Caco-2 (cell line): ENCODE measurements at regions not wholly inside any gene's neighbourhood (a gene's known extent, or its start where the extent isn't known, plus 50 kb on each side); places are given as distances from the start of the nearest gene placed in this dataset.

Experiments used
- BruUV-seq: library from RNA; stranded (reverse); fragments of 400-500 nt; replicated peaks from 2 replicates; lab custom pipeline; 2021; lab: Mats Ljungman, UMichigan
- CTCF ChIA-PET: fragments of 300-600 bp; sonication (Branson Sonifier 250); formaldehyde crosslinking; loops from one replicate; lab custom pipeline; 2022; ENCODE audit warnings: antibody characterized with exemption; lab: Charles Lee
- POLR2A ChIA-PET: fragments of 300-600 bp; sonication (Branson Sonifier 250); formaldehyde crosslinking; loops from one replicate; lab custom pipeline; 2022; ENCODE audit warnings: antibody characterized with exemption; lab: Charles Lee
- DNase-seq, 2 experiments: peaks; one replicate each; pipeline versions ENCODE4 v3.0.0 to v3.0.0-alpha.2; 2020 to 2022
- H3K27me3 ChIP-seq: replicated peaks from 2 replicates; pipeline ENCODE4 v1.6.0; 2011; ENCODE audit warnings: low read length; ENCODE audit not compliant: control insufficient read depth, insufficient read depth
- H3K36me3 ChIP-seq: 2 replicates; pipeline ENCODE4 v1.5.1; 2011; ENCODE audit warnings: low read length; ENCODE audit not compliant: control insufficient read depth, insufficient read depth
- H3K4me1 ChIP-seq: fragments of 250-450 bp; sonication (Bioruptor Pico); 2 replicates; pipeline ENCODE4 v1.5.1; 2020; ENCODE audit warnings: mild to moderate bottlenecking
- H3K4me3 ChIP-seq: 2 replicates; pipeline ENCODE4 v1.5.1; 2011; ENCODE audit warnings: low read depth, mild to moderate bottlenecking, control low read depth, low read length
- H3K9me3 ChIP-seq: fragments of 250-450 bp; sonication (Bioruptor Pico); 2 replicates; pipeline ENCODE4 v1.5.1; 2020; ENCODE audit warnings: mild to moderate bottlenecking, moderate library complexity
- H3K27ac Mint-ChIP-seq: one replicate; pipeline ENCODE4 v1.8.0; 2022; ENCODE audit warnings: mixed read lengths; ENCODE audit not compliant: unreplicated experiment
- H3K27me3 Mint-ChIP-seq: one replicate; pipeline ENCODE4 v1.8.0; 2022; ENCODE audit warnings: mixed read lengths; ENCODE audit not compliant: insufficient read depth, unreplicated experiment
- H3K36me3 Mint-ChIP-seq: one replicate; pipeline ENCODE4 v1.8.0; 2022; ENCODE audit warnings: mild to moderate bottlenecking, mixed read lengths; ENCODE audit not compliant: insufficient read depth, unreplicated experiment
- H3K4me1 Mint-ChIP-seq: one replicate; pipeline ENCODE4 v1.8.0; 2022; ENCODE audit warnings: low read depth, mixed read lengths; ENCODE audit not compliant: unreplicated experiment
- H3K4me3 Mint-ChIP-seq: one replicate; pipeline ENCODE4 v1.8.0; 2022; ENCODE audit warnings: mild to moderate bottlenecking, moderate library complexity, mixed read lengths; ENCODE audit not compliant: unreplicated experiment
- H3K9me3 Mint-ChIP-seq: one replicate; pipeline ENCODE4 v1.8.0; 2022; ENCODE audit warnings: mixed read lengths; ENCODE audit not compliant: unreplicated experiment
- intact Hi-C: fragments of 100-400 bp; cut with micrococcal nuclease; formaldehyde crosslinking; loops from one replicate; pipeline ENCODE4 v1.10.0; 2022; ENCODE audit not compliant: unreplicated experiment
- TF ChIP-seq, protein P1 (sequence below), 2 experiments: fragments of 200-600 bp in 1 of 2; IDR thresholded peaks; 1 replicate in 1 of 2; 2 replicates in 1 of 2; pipeline versions ENCODE4 v1.5.1 to v1.8.0; 2011 to 2022; ENCODE audit warnings: antibody characterized with exemption in 1 of 2, control low read depth in 1 of 2, inconsistent platforms in 1 of 2, low read depth in 1 of 2, low read length in 1 of 2, mild to moderate bottlenecking in 1 of 2, moderate library complexity in 1 of 2; ENCODE audit not compliant: insufficient read depth in 1 of 2, severe bottlenecking in 1 of 2, unreplicated experiment in 1 of 2

DNA sequence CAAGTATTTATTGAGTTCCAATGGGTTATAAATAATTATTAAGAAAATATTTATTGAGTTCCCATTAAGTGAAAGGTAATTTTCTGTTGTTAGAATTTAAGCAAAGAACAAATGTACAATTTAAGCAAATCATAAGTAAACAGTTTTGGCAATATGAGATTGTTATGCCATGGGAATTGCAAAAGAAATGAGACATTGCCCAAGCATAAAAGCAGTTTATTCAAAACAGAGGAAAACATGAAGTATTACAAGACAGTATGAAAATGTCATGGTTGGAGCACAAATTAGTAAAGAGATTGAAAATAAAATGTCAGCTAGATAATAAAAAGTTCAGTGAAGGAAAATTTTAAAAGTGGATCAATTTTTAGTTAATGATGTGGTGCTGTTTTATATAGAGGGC is 706.1 kb upstream of the EPHA5 start:
- no peaks in the 10 kb centered on the region for H3K27me3 Mint-ChIP-seq
- intact Hi-C loops = no loop called here
- BruUV-seq = no TSS peak
- H3K36me3 ChIP-seq = no peaks in the 10 kb centered on the region
- ChIA-PET CTCF (no interaction called here), POLR2A (no interaction called here)
- H3K27me3 ChIP-seq = no peaks in the 10 kb centered on the region
- TF ChIP-seq, protein P1, sequence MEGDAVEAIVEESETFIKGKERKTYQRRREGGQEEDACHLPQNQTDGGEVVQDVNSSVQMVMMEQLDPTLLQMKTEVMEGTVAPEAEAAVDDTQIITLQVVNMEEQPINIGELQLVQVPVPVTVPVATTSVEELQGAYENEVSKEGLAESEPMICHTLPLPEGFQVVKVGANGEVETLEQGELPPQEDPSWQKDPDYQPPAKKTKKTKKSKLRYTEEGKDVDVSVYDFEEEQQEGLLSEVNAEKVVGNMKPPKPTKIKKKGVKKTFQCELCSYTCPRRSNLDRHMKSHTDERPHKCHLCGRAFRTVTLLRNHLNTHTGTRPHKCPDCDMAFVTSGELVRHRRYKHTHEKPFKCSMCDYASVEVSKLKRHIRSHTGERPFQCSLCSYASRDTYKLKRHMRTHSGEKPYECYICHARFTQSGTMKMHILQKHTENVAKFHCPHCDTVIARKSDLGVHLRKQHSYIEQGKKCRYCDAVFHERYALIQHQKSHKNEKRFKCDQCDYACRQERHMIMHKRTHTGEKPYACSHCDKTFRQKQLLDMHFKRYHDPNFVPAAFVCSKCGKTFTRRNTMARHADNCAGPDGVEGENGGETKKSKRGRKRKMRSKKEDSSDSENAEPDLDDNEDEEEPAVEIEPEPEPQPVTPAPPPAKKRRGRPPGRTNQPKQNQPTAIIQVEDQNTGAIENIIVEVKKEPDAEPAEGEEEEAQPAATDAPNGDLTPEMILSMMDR (IDR thresholded peaks at IDR 0.05; ENCODE audit: insufficient read depth in 1 of 2, low read depth in 1 of 2, low read length in 1 of 2, severe bottlenecking in 1 of 2, unreplicated experiment in 1 of 2) = no peak
- H3K4me1 Mint-ChIP-seq = no peaks in the 10 kb centered on the region
- no peaks in the 10 kb centered on the region for H3K9me3 Mint-ChIP-seq
- H3K4me1 ChIP-seq = no peaks in the 10 kb centered on the region
- no peak overlapping the region for H3K4me3 Mint-ChIP-seq
- H3K4me3 ChIP-seq = no peak overlapping the region
- no peak overlapping the region for H3K27ac Mint-ChIP-seq
- H3K9me3 ChIP-seq = no peaks in the 10 kb centered on the region
- DNase-seq = no peak
- no peaks in the 10 kb centered on the region for H3K36me3 Mint-ChIP-seq

DNA sequence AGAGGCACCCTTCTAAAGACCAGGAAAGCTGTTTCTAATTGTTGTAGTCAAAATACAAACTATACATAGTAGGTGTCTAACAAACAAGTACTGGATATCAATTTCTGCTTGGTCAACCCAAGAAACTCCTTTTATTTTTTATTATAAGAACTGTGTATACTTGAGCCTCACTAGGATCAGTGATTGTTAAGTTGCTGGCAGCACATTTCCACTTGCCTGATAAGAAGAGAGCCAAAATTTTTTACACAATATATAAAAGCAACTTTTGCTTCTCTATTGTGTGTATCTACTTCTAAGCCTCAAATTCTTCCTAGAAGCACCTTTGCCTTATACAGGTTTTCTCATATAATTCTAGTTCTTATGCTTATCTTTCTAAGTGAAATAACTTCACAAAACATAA is 703.0 kb upstream of the EPHA5 start:
- H3K27ac Mint-ChIP-seq = no peak overlapping the region
- POLR2A ChIA-PET = no interaction called here
- H3K4me1 Mint-ChIP-seq = no peaks in the 10 kb centered on the region
- DNase-seq = no peak
- Histone ChIP-seq H3K27me3 (no peaks in the 10 kb centered on the region), H3K4me1 (no peaks in the 10 kb centered on the region), H3K36me3 (no peaks in the 10 kb centered on the region), H3K9me3 (no peaks in the 10 kb centered on the region), H3K4me3 (no peak overlapping the region)
- intact Hi-C loops = no loop called here
- no peak overlapping the region for H3K4me3 Mint-ChIP-seq
- TF ChIP-seq, protein P1 (IDR thresholded peaks at IDR 0.05; ENCODE audit: insufficient read depth in 1 of 2, low read depth in 1 of 2, low read length in 1 of 2, severe bottlenecking in 1 of 2, unreplicated experiment in 1 of 2) = no peak
- no peaks in the 10 kb centered on the region for H3K9me3 Mint-ChIP-seq
- H3K27me3 Mint-ChIP-seq = no peaks in the 10 kb centered on the region
- CTCF ChIA-PET = no interaction called here
- BruUV-seq = no TSS peak
- no peaks in the 10 kb centered on the region for H3K36me3 Mint-ChIP-seq

DNA sequence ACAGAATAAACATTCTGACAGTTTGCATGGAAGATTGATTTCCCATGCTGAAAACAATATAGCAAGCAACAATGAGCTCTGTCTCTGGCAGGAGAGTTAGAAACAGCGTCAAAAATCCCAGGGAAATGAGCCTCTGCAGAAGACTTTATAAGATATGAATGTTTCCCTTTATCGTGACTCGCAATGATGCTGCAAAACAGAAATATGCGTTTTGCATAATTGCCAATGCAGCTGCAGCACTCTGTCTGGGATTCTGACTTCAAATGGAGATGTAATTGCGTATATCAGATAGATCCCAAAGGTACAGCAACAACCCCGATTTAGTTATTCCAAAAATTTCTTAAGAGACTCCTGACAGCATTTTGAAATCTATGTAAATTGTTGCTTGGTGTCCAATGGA is 702.4 kb upstream of the EPHA5 start:
- H3K4me3 ChIP-seq = no peak overlapping the region
- H3K27ac Mint-ChIP-seq = no peak overlapping the region

More for the DNA sequence above, 702.4 kb upstream of the EPHA5 start:
- CTCF ChIA-PET = no interaction called here
- Mint-ChIP-seq H3K9me3 (no peaks in the 10 kb centered on the region), H3K4me3 (no peak overlapping the region), H3K4me1 (no peaks in the 10 kb centered on the region), H3K27me3 (no peaks in the 10 kb centered on the region), H3K36me3 (no peaks in the 10 kb centered on the region)
- POLR2A ChIA-PET = no interaction called here
- TF ChIP-seq, protein P1 (IDR thresholded peaks at IDR 0.05; ENCODE audit: insufficient read depth in 1 of 2, low read depth in 1 of 2, low read length in 1 of 2, severe bottlenecking in 1 of 2, unreplicated experiment in 1 of 2) = no peak
- Histone ChIP-seq H3K27me3 (no peaks in the 10 kb centered on the region), H3K36me3 (no peaks in the 10 kb centered on the region), H3K9me3 (no peaks in the 10 kb centered on the region), H3K4me1 (no peaks in the 10 kb centered on the region)
- intact Hi-C loops = no loop called here
- no TSS peak for BruUV-seq
- no peak for DNase-seq
